ENCODE measurements at regions not wholly inside any gene's neighbourhood (a gene's known extent, or its start where the extent isn't known, plus 50 kb on each side); places are given as distances from the start of the nearest gene placed in this dataset.

DNA sequence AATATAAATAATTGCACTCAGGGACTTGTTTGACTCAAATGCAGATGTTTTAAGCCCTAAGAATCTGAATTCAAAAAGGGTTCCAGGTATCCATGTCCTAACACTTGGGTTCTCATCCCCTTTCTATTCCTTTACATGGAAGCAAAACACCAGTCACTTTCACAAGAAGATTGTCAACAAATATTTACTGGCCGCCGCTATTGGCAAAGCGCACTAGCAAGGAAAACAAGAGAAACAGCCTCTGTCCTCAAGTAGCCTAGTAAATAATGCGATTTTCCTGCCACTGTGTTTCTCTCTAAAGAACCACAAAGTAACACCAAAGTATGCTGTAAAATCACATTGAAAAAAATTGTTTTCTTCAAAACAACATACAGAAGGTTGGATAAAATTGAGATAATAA is 66.7 kb upstream of the EZH2 start:
- DNase-seq, result no peak

DNA sequence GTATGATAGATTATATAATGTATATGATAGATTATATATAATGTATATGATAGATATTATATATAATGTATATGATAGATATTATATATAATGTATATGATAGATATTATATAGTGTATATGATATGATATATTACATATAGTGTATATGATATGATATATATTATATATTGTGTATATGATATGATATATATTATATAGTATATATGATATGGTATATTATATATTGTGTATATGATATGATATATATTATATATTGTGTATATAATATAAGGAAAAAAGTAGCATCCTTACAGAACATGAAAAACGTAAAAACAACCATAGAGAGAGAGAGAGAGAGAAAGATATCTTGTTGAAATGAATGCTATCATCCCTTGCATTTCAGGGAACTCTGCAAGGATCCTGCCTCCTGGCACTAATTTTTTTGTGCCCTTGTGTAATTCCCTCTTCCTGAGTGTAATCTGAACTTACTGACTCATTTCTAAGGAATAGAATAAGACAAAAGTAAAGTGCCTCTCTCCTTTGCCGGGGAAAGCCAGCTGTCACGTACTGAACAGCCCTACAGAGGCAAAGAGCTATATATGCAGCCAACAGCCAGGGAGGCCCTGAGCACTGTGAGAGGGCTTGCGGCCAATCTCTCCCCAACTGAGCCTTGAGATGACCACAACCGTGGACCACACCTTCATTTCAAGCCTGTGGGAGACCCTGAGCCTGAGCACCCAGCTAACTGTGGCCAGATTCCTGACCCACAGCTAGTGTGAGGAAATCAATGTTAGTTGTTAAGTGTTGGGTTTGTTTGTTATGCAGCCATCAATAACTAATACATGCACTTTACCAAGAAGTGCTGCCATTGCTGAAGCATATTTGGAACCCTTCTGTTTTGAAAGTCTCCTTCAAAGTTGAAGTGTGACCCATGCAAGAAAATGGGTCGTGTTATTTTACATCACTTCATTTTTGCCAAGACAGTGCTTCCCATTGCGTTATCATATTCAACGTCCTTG is 61.1 kb upstream of the EZH2 start:
- DNase-seq, result no peak

- peak; percentile 92 for DNase-seq
Measured at GRCh38 chr7:148941598-148942275, 57.6 kb upstream of the EZH2 start.

GRCh38 chr7:148940702-148941597 is 56.9 kb upstream of the EZH2 start:
- DNase-seq, result peak; percentile 94

- peak; percentile 48 for DNase-seq
Measured at GRCh38 chr7:148939128-148939755, 55.2 kb upstream of the EZH2 start.

GRCh38 chr7:148935451-148935850 is 51.4 kb upstream of the EZH2 start:
- no peak for DNase-seq
